ENCODE measurements at regions not wholly inside any gene's neighbourhood (a gene's known extent, or its start where the extent isn't known, plus 50 kb on each side); places are given as distances from the start of the nearest gene placed in this dataset.

GRCh38 chr5:71946343-71947030 is 160.8 kb upstream of the MAP1B start:
- DNase-seq: no peak
- TF ChIP-seq POLR2A (IDR thresholded peaks at IDR 0.05; ENCODE audit: low read length) (no peak), GATA1 (IDR thresholded peaks at IDR 0.05; ENCODE audit: low read depth, low read length) (no peak)

- DNase-seq: no peak
- TF ChIP-seq GATA1 (IDR thresholded peaks at IDR 0.05; ENCODE audit: low read depth, low read length): no peak
- TF ChIP-seq POLR2A (IDR thresholded peaks at IDR 0.05; ENCODE audit: low read length): no peak
Observed at GRCh38 chr5:71948206-71948605, 159.1 kb upstream of the MAP1B start.

- no peak for DNase-seq
- TF ChIP-seq GATA1 (IDR thresholded peaks at IDR 0.05; ENCODE audit: low read depth, low read length) (no peak), POLR2A (IDR thresholded peaks at IDR 0.05; ENCODE audit: low read length) (no peak)
Observed at GRCh38 chr5:71949772-71950171, 157.5 kb upstream of the MAP1B start.

- TF ChIP-seq GATA1 (IDR thresholded peaks at IDR 0.05; ENCODE audit: low read depth, low read length) (no peak), POLR2A (IDR thresholded peaks at IDR 0.05; ENCODE audit: low read length) (no peak)
- no peak for DNase-seq
Observed at GRCh38 chr5:71953866-71954265, 153.4 kb upstream of the MAP1B start.

GRCh38 chr5:71954329-71954728 is 152.9 kb upstream of the MAP1B start:
- no peak for TF ChIP-seq GATA1 (IDR thresholded peaks at IDR 0.05; ENCODE audit: low read depth, low read length)

GRCh38 chr5:71955723-71956122 is 151.6 kb upstream of the MAP1B start:
- no peak for TF ChIP-seq POLR2A (IDR thresholded peaks at IDR 0.05; ENCODE audit: low read length)
- no peak for TF ChIP-seq GATA1 (IDR thresholded peaks at IDR 0.05; ENCODE audit: low read depth, low read length)
- DNase-seq: no peak

More at GRCh38 chr5:71954329-71954728, 152.9 kb upstream of the MAP1B start:
- no peak for DNase-seq

- no peak for DNase-seq
- TF ChIP-seq GATA1 (IDR thresholded peaks at IDR 0.05; ENCODE audit: low read depth, low read length) (no peak), POLR2A (IDR thresholded peaks at IDR 0.05; ENCODE audit: low read length) (no peak)
Observed at GRCh38 chr5:71957292-71957898, 149.9 kb upstream of the MAP1B start.

- DNase-seq: no peak
- TF ChIP-seq POLR2A (IDR thresholded peaks at IDR 0.05; ENCODE audit: low read length): no peak
- TF ChIP-seq GATA1 (IDR thresholded peaks at IDR 0.05; ENCODE audit: low read depth, low read length): no peak
Observed at GRCh38 chr5:71960195-71960594, 147.1 kb upstream of the MAP1B start.

GRCh38 chr5:71961786-71962185 is 145.5 kb upstream of the MAP1B start:
- no peak for DNase-seq
- TF ChIP-seq GATA1 (IDR thresholded peaks at IDR 0.05; ENCODE audit: low read depth, low read length): no peak
- no peak for TF ChIP-seq POLR2A (IDR thresholded peaks at IDR 0.05; ENCODE audit: low read length)

- TF ChIP-seq POLR2A (IDR thresholded peaks at IDR 0.05; ENCODE audit: low read length): no peak
- TF ChIP-seq GATA1 (IDR thresholded peaks at IDR 0.05; ENCODE audit: low read depth, low read length): no peak
- no peak for DNase-seq
Observed at GRCh38 chr5:71969460-71969859, 137.8 kb upstream of the MAP1B start.

GRCh38 chr5:71971862-71972261 is 135.4 kb upstream of the MAP1B start:
- TF ChIP-seq POLR2A (IDR thresholded peaks at IDR 0.05; ENCODE audit: low read length) (no peak), GATA1 (IDR thresholded peaks at IDR 0.05; ENCODE audit: low read depth, low read length) (no peak)
- no peak for DNase-seq

- no peak for TF ChIP-seq POLR2A (IDR thresholded peaks at IDR 0.05; ENCODE audit: low read length)
- TF ChIP-seq GATA1 (IDR thresholded peaks at IDR 0.05; ENCODE audit: low read depth, low read length): no peak
- DNase-seq: no peak
Observed at GRCh38 chr5:71972777-71973473, 134.3 kb upstream of the MAP1B start.

- TF ChIP-seq GATA1 (IDR thresholded peaks at IDR 0.05; ENCODE audit: low read depth, low read length): no peak
- DNase-seq: no peak
Observed at GRCh38 chr5:71973563-71973962, 133.7 kb upstream of the MAP1B start.

GRCh38 chr5:71974165-71974564 is 133.1 kb upstream of the MAP1B start:
- TF ChIP-seq POLR2A (IDR thresholded peaks at IDR 0.05; ENCODE audit: low read length) (no peak), GATA1 (IDR thresholded peaks at IDR 0.05; ENCODE audit: low read depth, low read length) (no peak)
- no peak for DNase-seq

GRCh38 chr5:71974622-71975021 is 132.7 kb upstream of the MAP1B start:
- TF ChIP-seq GATA1 (IDR thresholded peaks at IDR 0.05; ENCODE audit: low read depth, low read length): no peak
- no peak for TF ChIP-seq POLR2A (IDR thresholded peaks at IDR 0.05; ENCODE audit: low read length)

More at GRCh38 chr5:71974622-71975021, 132.7 kb upstream of the MAP1B start:
- no peak for DNase-seq
